LNCaP clone FGC (cell line): ENCODE measurements at regions not wholly inside any gene's neighbourhood (a gene's known extent, or its start where the extent isn't known, plus 50 kb on each side); places are given as distances from the start of the nearest gene placed in this dataset.

Experiments used
- DNase-seq: peaks from one replicate; pipeline ENCODE4 v3.0.0-alpha.2; 2011; ENCODE audit warnings: low read depth
- H3K4me3 ChIP-seq: 2 replicates; pipeline ENCODE4 v1.5.1; 2011; ENCODE audit warnings: mild to moderate bottlenecking, low read depth, low read length, control low read depth
- CTCF ChIP-seq: IDR thresholded peaks from 2 replicates; pipeline ENCODE4 v1.5.1; 2012; ENCODE audit warnings: mild to moderate bottlenecking; ENCODE audit not compliant: control insufficient read depth, insufficient read depth; ENCODE audit errors: extremely low read depth

GRCh38 chr6:43953256-43953655 is 174.0 kb downstream of the MRPL14 start:
- no peak overlapping the region for H3K4me3 ChIP-seq
- DNase-seq: no peak
- no peak for TF ChIP-seq CTCF

- TF ChIP-seq CTCF: no peak
- no peak for DNase-seq
- no peak overlapping the region for H3K4me3 ChIP-seq
Measured at GRCh38 chr6:43952746-43953145, 174.5 kb downstream of the MRPL14 start.

- TF ChIP-seq CTCF: no peak
Measured at GRCh38 chr6:43951756-43952675, 175.2 kb downstream of the MRPL14 start.

GRCh38 chr6:43951063-43951755 is 176.0 kb downstream of the MRPL14 start:
- no peak overlapping the region for H3K4me3 ChIP-seq
- DNase-seq: no peak
- TF ChIP-seq CTCF: peak; percentile 69

More at GRCh38 chr6:43951756-43952675, 175.2 kb downstream of the MRPL14 start:
- DNase-seq: no peak
- H3K4me3 ChIP-seq: no peak overlapping the region

GRCh38 chr6:43950731-43951062 is 176.6 kb downstream of the MRPL14 start:
- H3K4me3 ChIP-seq: no peak overlapping the region
- TF ChIP-seq CTCF: no peak
- no peak for DNase-seq

GRCh38 chr6:43950051-43950605 is 177.1 kb downstream of the MRPL14 start:
- no peak for TF ChIP-seq CTCF
- H3K4me3 ChIP-seq: no peak overlapping the region
- no peak for DNase-seq
